Activated CD4-positive, alpha-beta T cell treated with anti-CD3 and anti-CD28 coated beads, Interleukin-2, amount 50 U/mL, for 48 hours (primary cell): ENCODE measurements at regions not wholly inside any gene's neighbourhood (a gene's known extent, or its start where the extent isn't known, plus 50 kb on each side); places are given as distances from the start of the nearest gene placed in this dataset.
A peak's percentile ranks its signal among the peaks of the same experiment; 100 is the strongest.
"Not testable (repeated sequence)": the region's sequence is repeated elsewhere in the genome, so short reads cannot be mapped to it uniquely, and the experiment has no call there.

ENCODE experiments used
- DNase-seq, 2 experiments: peaks; one replicate each; pipeline ENCODE4 v3.0.0-alpha.2; 2020

- no peak for DNase-seq
These were observed 51.6 kb upstream of the MPP7 start for GRCh38 chr10:28354511-28354910.

GRCh38 chr10:28355376-28355775 lies 52.5 kb upstream of the MPP7 start:
- no peak for DNase-seq

GRCh38 chr10:28359334-28359733 lies 56.5 kb upstream of the MPP7 start:
- no peak for DNase-seq

GRCh38 chr10:28360175-28360574 lies 57.3 kb upstream of the MPP7 start:
- no peak for DNase-seq

GRCh38 chr10:28363376-28363775 lies 60.5 kb upstream of the MPP7 start:
- DNase-seq = no peak

GRCh38 chr10:28365840-28366239 lies 63.0 kb upstream of the MPP7 start:
- DNase-seq = no peak

GRCh38 chr10:28366994-28367393 lies 64.1 kb upstream of the MPP7 start:
- no peak for DNase-seq

- no peak for DNase-seq
These were observed 64.5 kb upstream of the MPP7 start for GRCh38 chr10:28367413-28367812.

- DNase-seq = peak; percentile 48 to 65
These were observed 65.1 kb upstream of the MPP7 start for GRCh38 chr10:28367929-28368484.

- DNase-seq = no peak
These were observed 67.4 kb upstream of the MPP7 start for GRCh38 chr10:28370107-28370835.

- DNase-seq = not testable (repeated sequence)
These were observed 68.8 kb upstream of the MPP7 start for GRCh38 chr10:28371638-28372037.

- DNase-seq = no peak
These were observed 71.2 kb upstream of the MPP7 start for GRCh38 chr10:28374036-28374435.

- no peak for DNase-seq
These were observed 72.8 kb upstream of the MPP7 start for GRCh38 chr10:28375399-28376354.

GRCh38 chr10:28378986-28379585 lies 76.2 kb upstream of the MPP7 start:
- DNase-seq = no peak

GRCh38 chr10:28381466-28381865 lies 78.6 kb upstream of the MPP7 start:
- no peak for DNase-seq

- peak; percentile 88 to 91 for DNase-seq
These were observed 79.1 kb upstream of the MPP7 start for GRCh38 chr10:28381903-28382347.

GRCh38 chr10:28382525-28383269 lies 79.8 kb upstream of the MPP7 start:
- no peak for DNase-seq

- no peak for DNase-seq
These were observed 81.7 kb upstream of the MPP7 start for GRCh38 chr10:28384557-28384956.

- DNase-seq = no peak
These were observed 83.1 kb upstream of the MPP7 start for GRCh38 chr10:28385748-28386502.

GRCh38 chr10:28386503-28386868 lies 83.6 kb upstream of the MPP7 start:
- no peak for DNase-seq

GRCh38 chr10:28387140-28387539 lies 84.3 kb upstream of the MPP7 start:
- no peak for DNase-seq

- no peak for DNase-seq
These were observed 88.4 kb upstream of the MPP7 start for GRCh38 chr10:28391283-28391682.
